H54 (cell line): ENCODE measurements at regions not wholly inside any gene's neighbourhood (a gene's known extent, or its start where the extent isn't known, plus 50 kb on each side); places are given as distances from the start of the nearest gene placed in this dataset.

Experiments
- DNase-seq: peaks from one replicate; pipeline ENCODE4 v3.0.0; 2011; ENCODE audit warnings: low spot score, mixed read lengths; ENCODE audit not compliant: insufficient read length
- FAIRE-seq: peaks from 3 replicates; lab custom pipeline; 2011; peaks lifted over from hg19 to GRCh38; lab: Jason Lieb, UNC
- POLR2A ChIP-seq: IDR thresholded peaks from 2 replicates; pipeline ENCODE4 v1.6.1; 2011; ENCODE audit warnings: low read depth, mild to moderate bottlenecking, low read length

DNA sequence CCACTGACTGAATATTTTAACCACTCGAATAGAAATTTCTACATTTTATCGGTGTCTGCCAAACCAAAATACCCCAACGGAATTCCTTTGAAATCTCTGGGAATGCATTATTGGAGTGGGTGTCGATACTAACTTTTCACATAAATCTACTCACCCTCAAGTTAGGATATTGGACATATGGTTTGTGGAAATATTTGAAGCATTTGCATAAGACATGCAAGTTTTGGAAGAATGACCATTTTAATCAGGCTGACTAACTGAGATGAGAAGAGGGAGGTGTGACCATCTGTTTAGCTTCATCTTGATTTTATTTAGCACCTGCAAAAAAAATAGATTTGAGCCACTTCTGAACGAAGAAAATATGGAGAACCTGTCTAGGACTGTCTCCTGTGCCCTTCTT, 61.2 kb downstream of the KLF6 start:
- DNase-seq (no peak), FAIRE-seq (no peak)
- TF ChIP-seq POLR2A, result no peak

DNA sequence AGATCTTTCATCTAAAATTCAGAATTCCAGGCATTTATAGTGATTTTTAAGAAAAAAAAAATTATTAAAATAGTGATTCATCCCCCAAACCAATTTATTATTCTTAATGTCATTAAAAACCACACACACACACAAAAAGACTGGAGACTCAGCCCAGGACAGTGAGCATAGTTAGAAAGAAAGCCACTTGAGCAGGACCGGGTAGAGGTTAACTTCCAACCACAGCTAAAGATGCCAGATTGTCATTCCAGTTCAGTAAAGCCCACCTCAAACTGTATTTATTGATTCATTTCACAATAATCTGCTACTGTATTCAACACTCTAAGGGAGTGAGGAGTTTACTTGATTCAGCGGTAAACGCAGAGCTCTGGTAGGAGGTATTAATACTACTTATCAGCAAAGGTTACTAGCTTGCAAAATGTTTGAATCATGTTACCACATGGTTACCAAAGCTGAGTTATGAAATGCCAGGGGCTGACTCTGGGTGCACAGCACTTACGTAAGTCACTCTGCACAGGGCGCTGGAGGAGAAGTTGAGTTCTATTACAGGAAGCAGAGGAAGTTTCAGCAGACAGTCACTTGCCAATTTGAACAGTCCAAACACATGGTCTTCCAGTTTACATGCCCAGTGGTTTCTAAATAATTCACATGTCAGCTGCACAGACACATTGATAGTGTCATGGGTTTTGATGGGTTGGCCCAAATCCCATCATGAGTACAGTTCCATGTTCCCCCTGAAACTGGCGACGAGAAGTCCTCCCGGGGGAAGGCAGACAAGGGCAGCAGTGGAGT, 64.6 kb downstream of the KLF6 start:
- no peak for DNase-seq
- no peak for FAIRE-seq
- TF ChIP-seq POLR2A, result no peak

- FAIRE-seq (no peak), DNase-seq (no peak)
- no peak for TF ChIP-seq POLR2A
Measured at GRCh38 chr10:3719024-3719843, 65.8 kb downstream of the KLF6 start.

DNA sequence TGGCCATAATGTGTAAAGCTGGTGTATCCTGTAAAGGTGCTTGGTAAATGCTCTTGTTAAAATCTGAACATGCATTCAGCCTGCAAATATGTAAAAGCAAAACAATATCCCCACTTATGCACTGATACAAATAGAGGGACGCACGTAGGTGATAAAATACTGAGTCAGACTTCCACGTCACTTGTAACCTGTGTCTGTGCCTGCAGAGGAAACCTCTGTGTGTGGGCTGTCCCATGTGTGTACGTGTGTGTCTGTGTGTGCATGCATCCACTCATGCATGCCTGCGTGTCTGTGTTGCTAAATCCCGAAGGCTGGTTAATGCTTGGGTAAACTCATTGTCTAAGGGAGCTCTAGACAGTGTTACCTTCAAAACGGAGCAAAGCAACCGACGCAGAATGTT, 68.9 kb downstream of the KLF6 start:
- DNase-seq (no peak), FAIRE-seq (no peak)
- TF ChIP-seq POLR2A, result no peak

GRCh38 chr10:3714967-3715366, 70.0 kb downstream of the KLF6 start:
- no peak for TF ChIP-seq POLR2A
- DNase-seq (no peak), FAIRE-seq (no peak)

DNA sequence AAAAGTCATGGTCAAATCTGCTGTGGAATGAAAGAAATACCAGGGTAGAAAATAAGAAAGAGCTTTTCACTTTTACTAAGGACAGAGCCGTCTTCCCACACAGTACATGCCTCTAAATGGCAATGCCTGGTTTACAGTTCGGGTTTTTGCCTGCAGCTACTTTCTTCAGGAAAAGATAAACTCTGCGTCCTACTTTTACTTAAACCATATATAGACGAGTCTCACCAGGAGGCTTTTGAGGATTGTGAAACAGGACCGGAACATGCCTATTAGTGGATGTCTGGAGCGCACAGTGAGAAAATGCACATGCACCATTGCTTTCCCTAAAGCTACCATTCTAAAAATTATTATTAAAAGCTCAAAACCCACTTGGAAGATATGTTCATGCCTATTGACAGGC, 70.5 kb downstream of the KLF6 start:
- DNase-seq (no peak), FAIRE-seq (no peak)
- no peak for TF ChIP-seq POLR2A

- FAIRE-seq (no peak), DNase-seq (no peak)
- no peak for TF ChIP-seq POLR2A
Measured at GRCh38 chr10:3712707-3713106, 72.3 kb downstream of the KLF6 start.

GRCh38 chr10:3711918-3712317, 73.1 kb downstream of the KLF6 start:
- no peak for TF ChIP-seq POLR2A
- FAIRE-seq (no peak), DNase-seq (no peak)

DNA sequence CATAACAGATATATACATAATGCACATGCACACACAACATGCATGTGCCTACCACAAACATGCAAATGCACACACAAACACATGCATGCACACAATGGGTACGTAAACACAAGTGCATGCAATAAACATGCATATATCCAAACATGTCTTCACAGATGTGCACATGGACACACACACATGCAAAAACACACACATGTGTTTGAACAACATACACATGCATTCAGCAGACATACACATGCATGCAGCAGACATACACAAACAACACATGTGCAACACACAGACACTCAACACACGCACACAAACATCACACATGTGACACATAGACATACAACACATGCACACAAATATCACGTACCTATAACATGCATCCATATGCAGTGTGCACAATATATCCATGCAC, 74.2 kb downstream of the KLF6 start:
- no peak for TF ChIP-seq POLR2A
- no peak for DNase-seq
- no peak for FAIRE-seq

DNA sequence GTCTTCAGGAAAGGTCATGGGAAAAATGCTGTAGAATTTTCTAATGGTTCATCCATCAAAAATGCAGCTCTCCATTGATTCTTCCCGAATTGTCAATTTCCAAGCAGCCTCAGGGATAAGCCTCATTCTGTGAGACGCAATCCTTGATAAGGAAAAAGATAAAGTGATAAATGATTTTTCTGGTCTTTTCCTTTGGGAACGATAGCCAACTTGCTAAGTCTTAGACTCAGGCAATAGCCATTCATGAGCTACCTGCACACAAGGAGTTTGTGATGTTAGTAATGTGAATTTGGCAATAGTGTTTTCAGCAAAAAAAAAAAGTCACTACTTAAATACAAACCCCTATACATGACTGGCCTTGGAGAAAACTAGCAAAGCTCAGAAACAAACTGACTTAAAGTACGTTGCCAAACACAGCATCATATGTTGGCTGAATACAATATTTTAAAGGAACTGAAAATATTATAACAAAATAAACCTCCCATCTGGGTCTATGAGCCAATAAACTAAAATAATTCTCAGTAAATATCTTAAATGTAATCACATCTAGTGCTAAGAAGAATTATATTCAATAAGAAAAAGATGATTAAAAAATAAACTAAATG, 75.5 kb downstream of the KLF6 start:
- TF ChIP-seq POLR2A, result no peak
- FAIRE-seq (no peak), DNase-seq (no peak)

GRCh38 chr10:3708852-3709251, 76.2 kb downstream of the KLF6 start:
- no peak for DNase-seq
- no peak for TF ChIP-seq POLR2A

GRCh38 chr10:3704565-3705325, 80.3 kb downstream of the KLF6 start:
- FAIRE-seq (no peak), DNase-seq (no peak)
- no peak for TF ChIP-seq POLR2A

More at GRCh38 chr10:3708852-3709251, 76.2 kb downstream of the KLF6 start:
- no peak for FAIRE-seq

DNA sequence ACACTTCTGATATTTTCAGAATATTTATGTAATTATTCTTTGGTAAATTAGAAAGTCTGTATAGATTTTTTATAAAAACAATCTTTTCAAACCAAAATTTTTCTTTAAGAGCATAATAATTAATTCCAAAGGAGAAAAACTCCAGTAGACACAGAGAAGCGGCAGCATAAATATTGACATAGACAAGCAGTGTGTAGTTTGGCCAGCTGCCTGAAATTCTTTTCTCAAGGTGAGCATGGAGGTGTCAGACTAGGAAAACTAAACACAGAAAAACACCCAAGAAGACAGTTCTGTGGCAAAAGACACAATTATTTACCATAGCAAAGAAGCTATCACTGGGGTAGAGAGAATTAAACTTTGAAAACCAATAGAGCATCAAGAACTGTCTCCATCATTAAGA, 82.4 kb downstream of the KLF6 start:
- DNase-seq (no peak), FAIRE-seq (no peak)
- no peak for TF ChIP-seq POLR2A

- FAIRE-seq (no peak), DNase-seq (no peak)
- TF ChIP-seq POLR2A, result no peak
Measured at GRCh38 chr10:3702056-3702546, 82.9 kb downstream of the KLF6 start.
